Peyer's patch (tissue), 4 donors: ENCODE measurements at regions not wholly inside any gene's neighbourhood (a gene's known extent, or its start where the extent isn't known, plus 50 kb on each side); places are given as distances from the start of the nearest gene placed in this dataset.

ENCODE experiments used
- CTCF ChIP-seq, 6 experiments: fragments of 450-650 bp in 4 of 6; fragments of 200-600 bp in 2 of 6; sonication (generic) in 1 of 6; IDR thresholded peaks; one replicate each; pipeline ENCODE4 v1.5.1; 2017 to 2019; ENCODE audit warnings: antibody characterized with exemption in 6 of 6, mild to moderate bottlenecking in 3 of 6, moderate library complexity in 1 of 6
- POLR2A ChIP-seq, 2 donors: fragments of 450-650 bp; IDR thresholded peaks; one replicate each; pipeline ENCODE4 v1.5.1; 2017; ENCODE audit warnings: antibody characterized with exemption in 2 of 2, mild to moderate bottlenecking in 2 of 2, moderate library complexity in 2 of 2

GRCh38 chr6:2369606-2370005, 124.2 kb upstream of the GMDS start:
- TF ChIP-seq CTCF (IDR thresholded peaks at IDR 0.05) (no peak), POLR2A (IDR thresholded peaks at IDR 0.05) (no peak)
